Spleen (tissue), 7 donors: ENCODE measurements at regions not wholly inside any gene's neighbourhood (a gene's known extent, or its start where the extent isn't known, plus 50 kb on each side); places are given as distances from the start of the nearest gene placed in this dataset.

Source experiments
- POLR2AphosphoS5 ChIP-seq, 3 donors: sonication (generic); formaldehyde crosslinking; IDR thresholded peaks; one replicate each; pipeline ENCODE4 v1.5.1; 2017; ENCODE audit warnings: antibody characterized with exemption in 3 of 3
- TF ChIP-seq, protein P1 (sequence below), 11 experiments: fragments of 200-600 bp in 7 of 11; fragments of 450-650 bp in 4 of 11; sonication (generic) in 4 of 11; IDR thresholded peaks in 8 of 11; conservative IDR thresholded peaks in 3 of 11; 1 replicate in 7 of 11; 2 replicates in 4 of 11; pipeline versions ENCODE4 v1.4.0 to v1.8.0; 2016 to 2021; ENCODE audit warnings: antibody characterized with exemption in 11 of 11, inconsistent platforms in 4 of 11, mild to moderate bottlenecking in 1 of 11
- donor health status: DM: no; HTN: no; CAD: no; lungs with moderate emphysema.
- donor health status: DM: no; HTN: no; CAD: no.
- donor health status: DM: no; HTN: no; CAD: no.

GRCh38 chr2:117349687-117350086, 464.8 kb upstream of the DDX18 start:
- TF ChIP-seq, protein P1, sequence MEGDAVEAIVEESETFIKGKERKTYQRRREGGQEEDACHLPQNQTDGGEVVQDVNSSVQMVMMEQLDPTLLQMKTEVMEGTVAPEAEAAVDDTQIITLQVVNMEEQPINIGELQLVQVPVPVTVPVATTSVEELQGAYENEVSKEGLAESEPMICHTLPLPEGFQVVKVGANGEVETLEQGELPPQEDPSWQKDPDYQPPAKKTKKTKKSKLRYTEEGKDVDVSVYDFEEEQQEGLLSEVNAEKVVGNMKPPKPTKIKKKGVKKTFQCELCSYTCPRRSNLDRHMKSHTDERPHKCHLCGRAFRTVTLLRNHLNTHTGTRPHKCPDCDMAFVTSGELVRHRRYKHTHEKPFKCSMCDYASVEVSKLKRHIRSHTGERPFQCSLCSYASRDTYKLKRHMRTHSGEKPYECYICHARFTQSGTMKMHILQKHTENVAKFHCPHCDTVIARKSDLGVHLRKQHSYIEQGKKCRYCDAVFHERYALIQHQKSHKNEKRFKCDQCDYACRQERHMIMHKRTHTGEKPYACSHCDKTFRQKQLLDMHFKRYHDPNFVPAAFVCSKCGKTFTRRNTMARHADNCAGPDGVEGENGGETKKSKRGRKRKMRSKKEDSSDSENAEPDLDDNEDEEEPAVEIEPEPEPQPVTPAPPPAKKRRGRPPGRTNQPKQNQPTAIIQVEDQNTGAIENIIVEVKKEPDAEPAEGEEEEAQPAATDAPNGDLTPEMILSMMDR (IDR thresholded peaks at IDR 0.05 in 8 of 11, conservative IDR thresholded peaks at IDR 0.05 in 3 of 11) = no peak
- no peak for TF ChIP-seq POLR2AphosphoS5 (IDR thresholded peaks at IDR 0.05)
